ENCODE measurements at regions not wholly inside any gene's neighbourhood (a gene's known extent, or its start where the extent isn't known, plus 50 kb on each side); places are given as distances from the start of the nearest gene placed in this dataset.
"Not testable (repeated sequence)": the region's sequence is repeated elsewhere in the genome, so short reads cannot be mapped to it uniquely, and the experiment has no call there.

- no peak for DNase-seq (ENCODE audit: low read depth)
These were observed 107.0 kb upstream of the MTAP start for GRCh38 chr9:21695443-21695842.

- DNase-seq (ENCODE audit: low read depth), result no peak
These were observed 106.5 kb upstream of the MTAP start for GRCh38 chr9:21695874-21696341.

- no peak for DNase-seq (ENCODE audit: low read depth)
These were observed 106.0 kb upstream of the MTAP start for GRCh38 chr9:21696411-21696871.

- no peak for DNase-seq (ENCODE audit: low read depth)
These were observed 94.2 kb upstream of the MTAP start for GRCh38 chr9:21708260-21708711.

GRCh38 chr9:21708856-21709255 is 93.6 kb upstream of the MTAP start:
- no peak for DNase-seq (ENCODE audit: low read depth)

GRCh38 chr9:21709464-21710058 is 92.9 kb upstream of the MTAP start:
- no peak for DNase-seq (ENCODE audit: low read depth)

- no peak for DNase-seq (ENCODE audit: low read depth)
These were observed 91.8 kb upstream of the MTAP start for GRCh38 chr9:21710548-21711191.

GRCh38 chr9:21711504-21711903 is 90.9 kb upstream of the MTAP start:
- no peak for DNase-seq (ENCODE audit: low read depth)

GRCh38 chr9:21715408-21715807 is 87.0 kb upstream of the MTAP start:
- DNase-seq (ENCODE audit: low read depth), result no peak

GRCh38 chr9:21720758-21721157 is 81.7 kb upstream of the MTAP start:
- DNase-seq (ENCODE audit: low read depth), result no peak

GRCh38 chr9:21727411-21727810 is 75.0 kb upstream of the MTAP start:
- DNase-seq (ENCODE audit: low read depth), result not testable (repeated sequence)

- DNase-seq (ENCODE audit: low read depth), result no peak
These were observed 73.7 kb upstream of the MTAP start for GRCh38 chr9:21728781-21729180.

GRCh38 chr9:21729648-21730047 is 72.8 kb upstream of the MTAP start:
- DNase-seq (ENCODE audit: low read depth), result no peak

GRCh38 chr9:21730899-21731298 is 71.5 kb upstream of the MTAP start:
- no peak for DNase-seq (ENCODE audit: low read depth)

- no peak for DNase-seq (ENCODE audit: low read depth)
These were observed 61.3 kb upstream of the MTAP start for GRCh38 chr9:21741151-21741550.

GRCh38 chr9:21744320-21744719 is 58.1 kb upstream of the MTAP start:
- no peak for DNase-seq (ENCODE audit: low read depth)

- DNase-seq (ENCODE audit: low read depth), result peak; percentile 8
These were observed 57.6 kb upstream of the MTAP start for GRCh38 chr9:21744841-21745240.

GRCh38 chr9:21746550-21746949 is 55.9 kb upstream of the MTAP start:
- DNase-seq (ENCODE audit: low read depth), result no peak

- no peak for DNase-seq (ENCODE audit: low read depth)
These were observed 55.3 kb upstream of the MTAP start for GRCh38 chr9:21747175-21747574.

GRCh38 chr9:21750021-21750735 is 52.3 kb upstream of the MTAP start:
- DNase-seq (ENCODE audit: low read depth), result no peak

- no peak for DNase-seq (ENCODE audit: low read depth)
These were observed 50.4 kb upstream of the MTAP start for GRCh38 chr9:21751998-21752397.

All from forelimb muscle (tissue), 1 donor.